GM23248 (cell line): ENCODE measurements at regions not wholly inside any gene's neighbourhood (a gene's known extent, or its start where the extent isn't known, plus 50 kb on each side); places are given as distances from the start of the nearest gene placed in this dataset.

ENCODE experiments used
- EZH2 ChIP-seq: fragments of 200-600 bp; sonication (generic); IDR thresholded peaks from 2 replicates; pipeline ENCODE4 v1.6.1; 2018; ENCODE audit warnings: antibody characterized with exemption, mild to moderate bottlenecking; ENCODE audit not compliant: insufficient read depth, poor library complexity, severe bottlenecking
- EZH2phosphoT487 ChIP-seq: fragments of 200-600 bp; sonication (generic); IDR thresholded peaks from 2 replicates; pipeline ENCODE4 v1.6.1; 2018; ENCODE audit warnings: antibody characterized with exemption, moderate library complexity, mild to moderate bottlenecking, low read depth; ENCODE audit not compliant: insufficient read depth

- TF ChIP-seq EZH2 = no peak
- no peak for TF ChIP-seq EZH2phosphoT487
These were observed 175.4 kb upstream of the RREB1 start for GRCh38 chr6:6932341-6932740.
